AG04450 (cell line): ENCODE measurements at regions not wholly inside any gene's neighbourhood (a gene's known extent, or its start where the extent isn't known, plus 50 kb on each side); places are given as distances from the start of the nearest gene placed in this dataset.

ENCODE experiments used
- CTCF ChIA-PET: fragments of 300-600, 350-600 bp; formaldehyde crosslinking; extraction: SDS; loops from one replicate; lab custom pipeline; 2022; ENCODE audit warnings: antibody characterized with exemption, inconsistent platforms; lab: Charles Lee
- POLR2A ChIA-PET: fragments of 350-600 bp; formaldehyde crosslinking; extraction: SDS; loops from one replicate; lab custom pipeline; 2021; ENCODE audit warnings: antibody characterized with exemption, inconsistent platforms; lab: Yijun Ruan, JAX
- DNase-seq: peaks from one replicate; pipeline ENCODE4 v3.0.0-alpha.2; 2011; ENCODE audit warnings: low read depth, low spot score
- H3K27ac ChIP-seq: one replicate; pipeline ENCODE4 v1.5.1; 2012; ENCODE audit warnings: low read depth, low read length, control low read depth
- H3K27me3 ChIP-seq: one replicate; pipeline ENCODE4 v1.6.0; 2012; ENCODE audit warnings: low read length; ENCODE audit not compliant: control insufficient read depth, insufficient read depth
- H3K4me3 ChIP-seq: 2 replicates; pipeline ENCODE4 v1.5.1; 2011; ENCODE audit warnings: mild to moderate bottlenecking, low read depth, low read length, control low read depth
- H3K9me3 ChIP-seq: 2 replicates; pipeline ENCODE4 v1.5.1; 2012; ENCODE audit warnings: low read length; ENCODE audit not compliant: control insufficient read depth, insufficient read depth
- TF ChIP-seq, protein P1 (sequence below): IDR thresholded peaks from 2 replicates; pipeline ENCODE4 v1.5.1; 2011; ENCODE audit warnings: low read depth, low read length, control low read depth, inconsistent platforms

DNA sequence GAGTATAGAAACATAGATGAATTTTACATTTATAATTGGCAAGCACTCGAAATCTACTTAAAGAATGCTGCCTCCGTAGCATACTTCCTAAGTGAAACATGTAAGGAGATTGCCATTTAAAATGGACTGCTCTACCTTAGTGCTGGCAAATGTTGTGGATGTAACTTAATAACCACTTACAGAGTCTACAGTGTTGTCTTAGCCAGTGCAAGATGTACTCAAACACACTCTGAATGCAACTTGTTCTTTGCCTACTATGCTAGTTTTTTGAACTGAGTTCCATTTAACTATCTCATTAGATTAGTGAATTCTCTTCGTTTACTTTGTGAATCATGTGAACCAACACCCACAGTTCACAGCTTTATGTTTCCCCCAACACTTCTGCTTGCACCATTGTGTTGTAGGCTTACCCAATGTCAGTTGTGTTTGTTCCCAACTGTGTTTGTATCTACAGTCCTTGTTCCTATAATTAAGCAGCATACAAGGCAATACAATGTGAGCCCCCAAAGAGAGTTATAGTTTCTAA is 345.5 kb upstream of the LYPLAL1 start:
- Histone ChIP-seq H3K27ac (no peak overlapping the region), H3K4me3 (no peak overlapping the region), H3K9me3 (no peaks in the 10 kb centered on the region), H3K27me3 (no peaks in the 10 kb centered on the region)
- no peak for DNase-seq
- ChIA-PET CTCF (no interaction called here), POLR2A (no interaction called here)
- TF ChIP-seq, protein P1, sequence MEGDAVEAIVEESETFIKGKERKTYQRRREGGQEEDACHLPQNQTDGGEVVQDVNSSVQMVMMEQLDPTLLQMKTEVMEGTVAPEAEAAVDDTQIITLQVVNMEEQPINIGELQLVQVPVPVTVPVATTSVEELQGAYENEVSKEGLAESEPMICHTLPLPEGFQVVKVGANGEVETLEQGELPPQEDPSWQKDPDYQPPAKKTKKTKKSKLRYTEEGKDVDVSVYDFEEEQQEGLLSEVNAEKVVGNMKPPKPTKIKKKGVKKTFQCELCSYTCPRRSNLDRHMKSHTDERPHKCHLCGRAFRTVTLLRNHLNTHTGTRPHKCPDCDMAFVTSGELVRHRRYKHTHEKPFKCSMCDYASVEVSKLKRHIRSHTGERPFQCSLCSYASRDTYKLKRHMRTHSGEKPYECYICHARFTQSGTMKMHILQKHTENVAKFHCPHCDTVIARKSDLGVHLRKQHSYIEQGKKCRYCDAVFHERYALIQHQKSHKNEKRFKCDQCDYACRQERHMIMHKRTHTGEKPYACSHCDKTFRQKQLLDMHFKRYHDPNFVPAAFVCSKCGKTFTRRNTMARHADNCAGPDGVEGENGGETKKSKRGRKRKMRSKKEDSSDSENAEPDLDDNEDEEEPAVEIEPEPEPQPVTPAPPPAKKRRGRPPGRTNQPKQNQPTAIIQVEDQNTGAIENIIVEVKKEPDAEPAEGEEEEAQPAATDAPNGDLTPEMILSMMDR: no peak

DNA sequence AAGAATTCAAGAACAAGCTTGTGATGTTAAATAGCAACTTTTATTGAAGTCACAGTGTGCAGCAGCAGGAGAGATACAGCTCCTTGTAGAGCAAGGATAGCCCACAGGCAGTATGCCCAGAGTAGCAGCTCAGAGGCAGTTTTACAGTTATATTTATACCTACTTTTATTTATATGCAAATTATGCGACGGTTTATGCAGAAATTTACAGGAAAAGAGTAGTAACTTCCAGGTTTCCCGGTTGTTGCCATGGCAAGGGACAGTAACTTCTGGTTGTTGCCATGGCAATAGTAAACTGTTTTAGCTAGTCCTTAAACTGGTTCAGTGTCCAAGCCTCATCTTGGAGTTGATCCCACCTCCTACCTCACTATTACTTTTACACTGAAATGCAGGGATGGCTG is 344.6 kb upstream of the LYPLAL1 start:
- no peak overlapping the region for H3K27ac ChIP-seq
- no peak overlapping the region for H3K4me3 ChIP-seq
- DNase-seq: no peak
- POLR2A ChIA-PET: no interaction called here
- TF ChIP-seq, protein P1: no peak
- H3K9me3 ChIP-seq: no peaks in the 10 kb centered on the region
- no peaks in the 10 kb centered on the region for H3K27me3 ChIP-seq
- CTCF ChIA-PET: no interaction called here

DNA sequence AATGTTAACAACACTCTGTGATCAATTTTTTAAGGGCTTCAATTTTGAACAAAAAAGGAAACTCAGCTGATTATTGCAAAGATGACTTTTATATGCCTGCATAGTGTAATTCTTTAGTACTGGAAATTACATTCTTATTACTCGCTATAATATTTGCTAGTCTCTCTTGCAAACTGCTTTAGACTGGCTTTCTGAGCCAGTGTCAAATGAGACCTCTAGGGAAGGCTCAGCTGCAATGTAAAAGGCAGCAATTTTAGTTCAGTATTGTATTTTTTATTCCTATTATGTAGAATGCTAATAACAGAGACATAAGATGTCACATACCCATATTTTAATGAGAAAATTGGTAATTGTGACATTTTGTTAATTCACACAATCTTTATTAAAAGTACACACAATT is 338.1 kb upstream of the LYPLAL1 start:
- Histone ChIP-seq H3K27me3 (no peaks in the 10 kb centered on the region), H3K27ac (no peak overlapping the region), H3K4me3 (no peak overlapping the region), H3K9me3 (no peaks in the 10 kb centered on the region)
- ChIA-PET POLR2A (no interaction called here), CTCF (no interaction called here)
- no peak for DNase-seq
- TF ChIP-seq, protein P1: no peak

DNA sequence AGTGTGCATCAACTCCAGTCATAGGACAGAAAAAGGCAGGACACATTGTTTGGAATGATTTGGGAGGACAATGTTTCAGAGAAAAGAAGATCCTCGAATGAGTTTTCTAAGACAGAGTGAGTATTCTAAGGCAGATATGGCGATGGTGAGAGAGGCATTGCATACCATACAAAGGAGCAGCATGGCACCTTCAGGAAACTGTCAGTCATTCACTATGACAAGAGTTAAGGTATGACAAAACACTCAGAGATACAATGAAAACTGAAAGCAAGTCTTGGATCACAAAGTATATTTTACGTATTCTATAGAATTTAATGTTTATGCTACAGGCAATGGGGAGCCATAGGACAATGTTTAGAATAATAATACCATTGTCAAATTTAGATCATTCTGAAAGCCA is 337.4 kb upstream of the LYPLAL1 start:
- CTCF ChIA-PET: no interaction called here

DNA sequence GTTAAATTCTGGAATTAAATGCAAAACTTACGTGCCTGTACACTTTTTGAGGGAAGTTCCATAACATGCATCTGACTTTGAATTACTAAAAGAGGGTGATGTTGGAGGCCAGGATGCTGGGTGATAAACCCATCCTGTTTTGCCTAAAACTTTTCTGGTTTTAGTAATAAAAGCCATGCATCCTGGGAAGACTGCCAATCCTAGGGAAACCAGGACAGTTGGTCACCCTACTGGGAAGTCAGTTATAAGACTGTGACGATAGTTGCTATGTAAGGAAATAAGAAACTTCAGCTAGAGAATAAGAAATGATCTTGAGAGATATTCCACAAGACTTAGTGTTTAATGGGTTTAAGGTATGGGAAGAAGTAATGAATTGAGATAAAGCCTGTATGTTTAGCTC is 336.6 kb upstream of the LYPLAL1 start:
- Histone ChIP-seq H3K27ac (no peak overlapping the region), H3K27me3 (no peaks in the 10 kb centered on the region), H3K4me3 (no peak overlapping the region), H3K9me3 (no peaks in the 10 kb centered on the region)
- POLR2A ChIA-PET: no interaction called here
- TF ChIP-seq, protein P1: no peak
- CTCF ChIA-PET: no interaction called here
- DNase-seq: no peak

More for the DNA sequence above, 337.4 kb upstream of the LYPLAL1 start:
- TF ChIP-seq, protein P1: no peak
- Histone ChIP-seq H3K4me3 (no peak overlapping the region), H3K9me3 (no peaks in the 10 kb centered on the region), H3K27ac (no peak overlapping the region), H3K27me3 (no peaks in the 10 kb centered on the region)
- no peak for DNase-seq
- POLR2A ChIA-PET: no interaction called here
